GM21367 (cell line): ENCODE measurements at regions not wholly inside any gene's neighbourhood (a gene's known extent, or its start where the extent isn't known, plus 50 kb on each side); places are given as distances from the start of the nearest gene placed in this dataset.
A peak's percentile ranks its signal among the peaks of the same experiment; 100 is the strongest.

Source experiments
- ATAC-seq: cut with Tn5 transposase; IDR thresholded peaks from one replicate; pipeline ENCODE4 v1.9.1; 2021; ENCODE audit not compliant: unreplicated experiment

GRCh38 chr7:116145245-116145852 is 65.0 kb upstream of the TES start:
- no peak for ATAC-seq

DNA sequence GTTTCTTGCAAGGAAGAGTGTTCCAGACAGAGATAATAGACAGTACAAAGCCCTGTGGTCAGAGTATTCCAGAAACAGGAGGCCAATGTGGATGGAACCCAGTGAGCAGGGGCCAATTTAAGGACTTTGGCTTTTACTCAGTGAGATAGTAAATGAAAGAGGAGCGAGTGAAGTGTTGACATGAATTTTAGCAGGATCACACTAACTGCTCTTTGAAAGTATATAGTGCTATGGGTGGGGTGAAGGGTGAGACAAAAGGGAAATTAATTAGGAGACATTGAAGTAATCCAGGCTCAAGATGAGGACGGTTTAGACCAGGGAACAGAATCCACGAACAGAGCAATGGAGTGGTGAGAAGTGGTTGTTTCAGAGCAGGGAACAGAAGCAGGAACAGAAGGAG is 62.2 kb upstream of the TES start:
- no peak for ATAC-seq

DNA sequence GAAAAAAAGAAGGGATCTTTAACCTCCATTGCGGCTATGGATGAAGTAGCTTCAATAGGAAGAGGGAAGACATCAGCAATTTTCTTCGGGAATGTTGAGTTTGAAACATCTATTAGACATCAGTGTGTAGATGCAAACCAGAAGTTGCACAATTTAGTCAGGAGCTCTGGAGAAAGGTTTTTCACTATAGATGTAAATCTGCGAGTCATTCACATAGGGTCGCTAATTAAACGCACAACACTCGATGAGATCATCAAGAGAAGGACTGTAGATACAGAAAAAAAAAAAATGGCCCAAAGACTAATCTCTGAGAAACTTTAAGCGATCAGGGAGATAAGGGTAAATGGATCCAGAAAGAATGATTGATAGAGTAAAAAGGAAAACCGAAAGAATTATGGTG is 61.7 kb upstream of the TES start:
- no peak for ATAC-seq

DNA sequence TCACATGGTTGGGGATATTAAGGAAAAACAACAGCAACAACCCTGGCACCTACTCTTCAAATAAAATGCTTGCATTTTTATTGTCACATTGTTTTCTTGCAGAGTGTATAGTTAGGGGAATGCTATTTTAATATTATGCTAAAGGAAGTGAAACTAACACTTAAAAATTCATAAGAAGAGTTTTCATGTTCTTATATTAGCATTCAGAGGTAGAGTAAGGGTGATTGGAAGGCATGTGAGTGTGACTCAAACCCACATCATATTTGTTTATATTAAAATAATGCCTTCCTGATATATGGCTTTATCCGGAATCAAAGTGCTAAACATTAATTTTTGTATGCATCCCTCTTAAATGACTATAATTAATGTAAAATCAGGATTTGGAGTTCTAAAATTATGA is 59.8 kb upstream of the TES start:
- peak; percentile 94 for ATAC-seq

- no peak for ATAC-seq
Observed at GRCh38 chr7:116152276-116152675, 58.1 kb upstream of the TES start.

DNA sequence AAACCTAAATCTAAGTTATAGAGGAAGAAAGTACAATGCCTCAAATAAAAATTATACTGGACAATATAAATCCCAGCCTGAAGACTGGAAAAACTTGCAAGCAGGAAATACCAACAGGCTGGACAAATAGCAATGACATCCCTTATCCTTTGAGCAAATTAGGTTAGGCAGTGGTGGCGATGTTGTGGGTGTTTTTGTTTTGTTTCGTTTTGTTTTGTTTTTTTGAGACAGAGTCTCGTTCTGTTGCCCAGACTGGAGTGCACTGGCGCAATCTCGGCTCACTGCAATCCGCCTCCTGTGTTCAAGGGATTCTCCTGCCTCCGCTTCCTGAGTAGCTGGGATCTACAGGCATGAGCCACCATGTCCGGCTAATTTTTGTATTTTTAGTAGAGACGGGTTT is 57.3 kb upstream of the TES start:
- no peak for ATAC-seq

GRCh38 chr7:116159711-116160110 is 50.6 kb upstream of the TES start:
- ATAC-seq: no peak
